B cell (primary cell): ENCODE measurements at regions not wholly inside any gene's neighbourhood (a gene's known extent, or its start where the extent isn't known, plus 50 kb on each side); places are given as distances from the start of the nearest gene placed in this dataset.

Experiments used
- ATAC-seq: fragments of 200-7000 bp; cut with Tn5 transposase; one replicate; pipeline ENCODE4 v1.10.0; 2021; ENCODE audit warnings: low read depth, mild to moderate bottlenecking, moderate number of reproducible peaks, moderate library complexity
- CTCF ChIA-PET: fragments of 350-600 bp; sonication (Branson Sonifier 250); formaldehyde crosslinking; loops from one replicate; lab custom pipeline; 2021; ENCODE audit warnings: antibody characterized with exemption, inconsistent platforms; lab: Charles Lee
- POLR2A ChIA-PET: fragments of 350-600 bp; sonication (Branson Sonifier 250); formaldehyde crosslinking; loops from one replicate; lab custom pipeline; 2021; ENCODE audit warnings: antibody characterized with exemption; lab: Charles Lee
- DNase-seq: peaks from one replicate; pipeline ENCODE4 v3.0.0; 2013
- H2AFZ ChIP-seq: 2 replicates; pipeline ENCODE4 v1.6.1; 2012; ENCODE audit warnings: mild to moderate bottlenecking, low read depth, low read length; ENCODE audit not compliant: insufficient read depth, poor library complexity, severe bottlenecking
- H3K27ac ChIP-seq, 2 donors: 1 replicate in 1 of 2; 2 replicates in 1 of 2; pipeline ENCODE4 v1.5.1; 2012 to 2013; ENCODE audit warnings: low read length in 2 of 2, mild to moderate bottlenecking in 2 of 2, moderate library complexity in 1 of 2
- H3K27me3 ChIP-seq, 4 experiments: fragments of 200-600 bp in 1 of 4; sonication (generic) in 1 of 4; replicated peaks in 1 of 4; 1 replicate in 2 of 4; 2 replicates in 2 of 4; pipeline versions ENCODE4 v1.6.1 to v1.7.0; 2013 to 2016; ENCODE audit warnings: low read length in 3 of 4, mild to moderate bottlenecking in 2 of 4, mixed read lengths in 1 of 4, moderate library complexity in 1 of 4; ENCODE audit not compliant: insufficient read depth in 4 of 4, control insufficient read depth in 3 of 4; ENCODE audit errors: control extremely low read depth in 1 of 4
- H3K36me3 ChIP-seq, 2 experiments: replicated peaks in 1 of 2; 1 replicate in 1 of 2; 2 replicates in 1 of 2; pipeline versions ENCODE4 v1.6.1 to v1.7.1; 2013; ENCODE audit warnings: low read length in 1 of 2; ENCODE audit not compliant: insufficient read depth in 2 of 2, control insufficient read depth in 1 of 2; ENCODE audit errors: control extremely low read depth in 1 of 2, extremely low read depth in 1 of 2
- H3K4me1 ChIP-seq, 2 donors: fragments of 200-600 bp in 1 of 2; sonication (generic) in 1 of 2; 1 replicate in 1 of 2; 2 replicates in 1 of 2; pipeline versions ENCODE4 v1.5.1 to v1.6.1; 2013 to 2017; ENCODE audit warnings: low read length in 2 of 2; ENCODE audit not compliant: control insufficient read depth in 2 of 2, insufficient read depth in 2 of 2
- H3K4me2 ChIP-seq: replicated peaks from 2 replicates; pipeline ENCODE3; 2012; ENCODE audit warnings: mild to moderate bottlenecking, low read depth, low read length; ENCODE audit not compliant: poor library complexity, severe bottlenecking
- H3K4me3 ChIP-seq, 5 experiments: fragments of 200-600 bp in 1 of 5; sonication (generic) in 1 of 5; 1 replicate in 3 of 5; 2 replicates in 2 of 5; pipeline versions ENCODE4 v1.5.1 to v1.7.0; 2011 to 2016; ENCODE audit warnings: low read length in 4 of 5, mild to moderate bottlenecking in 4 of 5, low read depth in 2 of 5, control low read depth in 1 of 5, moderate library complexity in 1 of 5; ENCODE audit not compliant: insufficient read depth in 1 of 5; ENCODE audit errors: control extremely low read depth in 1 of 5, extremely low read depth in 1 of 5
- H3K79me2 ChIP-seq: fragments of 200-600 bp; sonication (generic); one replicate; pipeline ENCODE4 v1.6.0; 2016; ENCODE audit warnings: low read length; ENCODE audit not compliant: control insufficient read depth, insufficient read depth
- H3K9ac ChIP-seq: fragments of 200-600 bp; sonication (generic); 2 replicates; pipeline ENCODE4 v1.6.1; 2017; ENCODE audit warnings: mild to moderate bottlenecking, low read length, moderate library complexity
- H3K9me3 ChIP-seq, 3 donors: one replicate each; pipeline versions ENCODE4 v1.6.1 to v1.7.1; 2013; ENCODE audit warnings: low read length in 2 of 3; ENCODE audit not compliant: control insufficient read depth in 2 of 3, insufficient read depth in 1 of 3; ENCODE audit errors: control extremely low read depth in 1 of 3
- H4K20me1 ChIP-seq: 2 replicates; pipeline ENCODE4 v1.6.0; 2012; ENCODE audit warnings: mild to moderate bottlenecking, low read length; ENCODE audit not compliant: insufficient read depth, control insufficient read depth, poor library complexity, severe bottlenecking
- H3K27ac Mint-ChIP-seq: one replicate; pipeline ENCODE4 v1.8.0; 2021; ENCODE audit warnings: mixed read lengths
- H3K27me3 Mint-ChIP-seq: one replicate; pipeline ENCODE4 v1.8.0; 2021; ENCODE audit warnings: mixed read lengths
- H3K4me1 Mint-ChIP-seq: one replicate; pipeline ENCODE4 v1.8.0; 2021; ENCODE audit warnings: mixed read lengths
- H3K4me3 Mint-ChIP-seq: one replicate; pipeline ENCODE4 v1.8.0; 2021; ENCODE audit warnings: mixed read lengths
- H3K9me3 Mint-ChIP-seq: one replicate; pipeline ENCODE4 v1.8.0; 2022; ENCODE audit warnings: mixed read lengths; ENCODE audit not compliant: insufficient read depth
- CTCF ChIP-seq: fragments of 200-600 bp; IDR thresholded peaks from one replicate; pipeline ENCODE4 v1.8.0; 2022; ENCODE audit warnings: antibody characterized with exemption, mild to moderate bottlenecking
- EZH2 ChIP-seq: IDR thresholded peaks from 2 replicates; pipeline ENCODE4 v1.6.1; 2012; ENCODE audit warnings: borderline replicate concordance, low read depth, mild to moderate bottlenecking, moderate library complexity, low read length; ENCODE audit not compliant: insufficient read depth, poor library complexity, severe bottlenecking
- WGBS: methylation state at CpG from one replicate; pipeline ENCODE4 v1.1.5; 2013; ENCODE audit warnings: missing lambda C conversion rate; ENCODE audit not compliant: insufficient coverage; 5-methylcytosine and 5-hydroxymethylcytosine counted together
- intact Hi-C: fragments of 100-400 bp; cut with micrococcal nuclease; formaldehyde crosslinking; loops from one replicate; pipeline ENCODE4 v1.10.0; 2022

GRCh38 chr14:87754520-87755223 is 238.3 kb downstream of the GALC start:
- CTCF ChIA-PET: interaction anchor here (0.9 kb wide), 1 partner anchor 9 kb away, joined by 3 read pairs; no protein-coding TSS in a partner anchor
- peaks cover 0 to 3% (median 0%) of the 10 kb centered on the region in 3 donors for H3K9me3 ChIP-seq
- intact Hi-C loops: no loop called here
- no peak overlapping the region for H3K27ac ChIP-seq
- no peak overlapping the region for H3K9ac ChIP-seq
- ATAC-seq (no peak), DNase-seq (no peak)
- Mint-ChIP-seq H3K27me3 (no peaks in the 10 kb centered on the region), H3K27ac (no peak overlapping the region), H3K4me1 (no peaks in the 10 kb centered on the region), H3K9me3 (no peaks in the 10 kb centered on the region), H3K4me3 (no peak overlapping the region)
- no peaks in the 10 kb centered on the region for H3K4me1 ChIP-seq
- TF ChIP-seq EZH2 (no peak), CTCF (no peak)
- POLR2A ChIA-PET: no interaction called here
- H3K36me3 ChIP-seq: no peaks in the 10 kb centered on the region
- no peaks in the 10 kb centered on the region for H4K20me1 ChIP-seq
- no peaks in the 10 kb centered on the region for H3K27me3 ChIP-seq
- H3K4me3 ChIP-seq: no peak overlapping the region
- H2AFZ ChIP-seq: no peak overlapping the region
- H3K79me2 ChIP-seq: no peaks in the 10 kb centered on the region
- WGBS: 99% methylated on average over 7 of the region's 8 CpGs
- no peak overlapping the region for H3K4me2 ChIP-seq

GRCh38 chr14:87748558-87748957 is 244.4 kb downstream of the GALC start:
- DNase-seq: no peak
- H3K9me3 ChIP-seq: no peaks in the 10 kb centered on the region
- no peak overlapping the region for H2AFZ ChIP-seq
- H3K27me3 ChIP-seq: no peaks in the 10 kb centered on the region
- no peaks in the 10 kb centered on the region for H3K79me2 ChIP-seq
- no peak overlapping the region for H3K27ac ChIP-seq
- no peaks in the 10 kb centered on the region for H3K36me3 ChIP-seq
- Mint-ChIP-seq H3K4me3 (no peak overlapping the region), H3K9me3 (no peaks in the 10 kb centered on the region), H3K27me3 (no peaks in the 10 kb centered on the region), H3K4me1 (no peaks in the 10 kb centered on the region), H3K27ac (no peak overlapping the region)
- H3K4me3 ChIP-seq: no peak overlapping the region
- ATAC-seq: no peak
- ChIA-PET POLR2A (no interaction called here), CTCF (no interaction called here)
- no peak overlapping the region for H3K9ac ChIP-seq
- no peaks in the 10 kb centered on the region for H3K4me1 ChIP-seq
- no peaks in the 10 kb centered on the region for H4K20me1 ChIP-seq
- TF ChIP-seq CTCF (no peak), EZH2 (no peak)
- H3K4me2 ChIP-seq: no peak overlapping the region
- intact Hi-C loops: no loop called here
